ENCODE measurements at regions not wholly inside any gene's neighbourhood (a gene's known extent, or its start where the extent isn't known, plus 50 kb on each side); places are given as distances from the start of the nearest gene placed in this dataset.

DNA sequence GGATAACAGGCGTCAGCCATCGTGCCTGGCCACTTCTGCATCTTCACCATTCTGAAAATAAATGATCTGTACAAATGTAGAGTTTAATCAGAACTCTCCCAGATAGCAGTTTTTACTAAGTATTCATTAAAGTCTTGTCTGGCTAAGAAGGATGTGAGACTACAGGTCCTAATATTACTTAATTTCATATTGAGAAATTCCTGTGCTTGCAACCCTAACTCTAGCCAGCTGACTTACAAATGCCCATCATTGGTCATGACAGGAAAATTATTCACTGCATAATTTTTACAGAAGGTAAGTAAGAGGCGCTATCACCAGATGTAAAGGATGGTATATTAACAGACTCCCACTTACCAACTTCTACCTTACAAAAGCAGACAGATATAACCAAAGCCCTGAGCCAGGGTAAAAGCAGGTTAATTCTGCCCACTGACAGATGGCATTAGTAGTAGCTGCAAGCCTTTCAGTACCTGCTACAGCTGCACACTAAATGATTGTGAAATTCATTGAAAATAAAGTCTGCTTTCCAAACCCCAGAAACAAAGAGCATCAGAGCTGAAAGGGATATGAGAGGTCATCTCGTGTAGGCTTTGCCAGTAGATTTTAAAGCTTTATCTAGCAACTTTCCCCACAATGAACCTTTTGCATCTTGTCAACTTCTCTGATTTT lies 55.9 kb upstream of the FOXN2 start:
- no peak for DNase-seq (ENCODE audit: low spot score)

DNA sequence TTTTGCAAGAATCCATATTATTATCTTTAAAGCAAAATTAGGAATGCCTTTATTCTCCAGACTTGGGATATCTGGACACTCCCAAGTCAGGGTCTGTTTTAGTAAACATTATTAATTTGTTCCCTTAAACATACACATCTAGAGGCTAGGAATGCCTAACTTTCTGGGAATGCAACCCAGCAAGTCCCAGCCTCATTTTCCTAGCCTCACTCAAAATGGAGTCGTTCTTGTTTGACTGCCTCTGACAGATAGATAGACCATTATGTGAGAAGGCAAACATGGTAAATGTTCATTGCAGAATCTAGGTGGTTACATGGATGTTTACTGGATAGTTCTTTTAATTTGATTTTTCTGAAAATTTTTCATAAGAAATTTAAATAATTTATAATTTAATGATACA lies 54.7 kb upstream of the FOXN2 start:
- DNase-seq (ENCODE audit: low spot score) = no peak

DNA sequence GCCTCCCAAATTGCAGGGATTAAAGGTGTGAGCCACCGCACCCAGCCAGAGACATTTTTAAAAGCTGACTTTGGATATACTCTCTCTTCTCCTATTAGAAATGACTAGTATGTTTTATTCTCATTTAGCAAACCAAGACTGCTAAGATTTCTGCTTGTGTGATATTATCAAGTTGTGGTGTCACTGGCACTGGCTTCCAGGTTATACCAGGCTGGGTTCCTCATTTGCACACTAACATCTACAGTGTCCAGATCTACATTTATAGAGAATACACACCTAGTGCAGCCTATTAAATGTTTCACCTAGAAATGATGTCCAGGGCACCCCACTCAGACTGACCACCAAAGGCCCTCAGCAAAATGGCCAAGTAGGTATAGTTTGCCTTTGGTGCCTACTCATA lies 49.9 kb upstream of the FOXN2 start:
- no peak for DNase-seq (ENCODE audit: low spot score)

All from AG08395 (cell line).